ENCODE measurements at regions not wholly inside any gene's neighbourhood (a gene's known extent, or its start where the extent isn't known, plus 50 kb on each side); places are given as distances from the start of the nearest gene placed in this dataset.

DNA sequence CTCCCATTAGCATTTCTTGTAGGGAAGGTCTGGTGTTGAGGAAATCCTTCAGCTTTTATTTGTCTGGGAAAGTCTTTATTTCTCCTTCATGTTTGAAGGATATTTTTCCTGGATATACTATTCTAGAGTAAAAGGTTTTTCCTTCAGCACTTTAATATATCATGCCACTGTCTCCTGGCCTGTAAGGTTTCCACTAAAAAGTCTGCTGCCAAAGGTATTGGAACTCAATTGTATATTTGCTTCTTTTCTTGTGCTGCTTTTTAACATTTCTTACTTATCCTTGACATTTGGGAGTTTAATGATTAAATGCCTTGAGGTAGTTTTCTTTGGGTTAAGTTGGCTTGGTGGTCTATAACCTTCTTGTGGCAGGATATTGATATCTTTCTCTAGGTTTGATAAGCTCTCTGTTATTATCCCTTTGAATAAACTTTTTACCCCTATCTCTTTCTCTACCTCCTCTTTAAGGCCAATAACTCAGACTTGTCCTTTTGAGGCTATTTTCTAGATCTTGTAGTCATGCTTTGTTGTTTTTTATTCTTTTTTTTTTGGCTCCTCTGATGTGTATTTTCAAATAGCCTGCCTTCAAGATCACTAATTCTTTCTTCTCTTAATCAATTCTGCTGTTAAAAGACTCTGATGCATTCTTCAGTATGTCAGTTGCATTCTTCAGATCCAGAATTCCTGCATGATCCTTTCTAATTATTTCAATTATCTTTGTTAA lies 225.0 kb upstream of the ZNF217 start:
- TF ChIP-seq POLR2AphosphoS5 (IDR thresholded peaks at IDR 0.05; ENCODE audit: borderline replicate concordance, low read depth, low read length), result no peak
- TF ChIP-seq EZH2 (IDR thresholded peaks at IDR 0.05), result no peak
- no peak for TF ChIP-seq FOXP2 (optimal IDR thresholded peaks at IDR 0.05; ENCODE audit: control extremely low read depth, extremely low read length, insufficient read depth)

Data from SK-N-MC (cell line).